ENCODE measurements at regions not wholly inside any gene's neighbourhood (a gene's known extent, or its start where the extent isn't known, plus 50 kb on each side); places are given as distances from the start of the nearest gene placed in this dataset.

DNA sequence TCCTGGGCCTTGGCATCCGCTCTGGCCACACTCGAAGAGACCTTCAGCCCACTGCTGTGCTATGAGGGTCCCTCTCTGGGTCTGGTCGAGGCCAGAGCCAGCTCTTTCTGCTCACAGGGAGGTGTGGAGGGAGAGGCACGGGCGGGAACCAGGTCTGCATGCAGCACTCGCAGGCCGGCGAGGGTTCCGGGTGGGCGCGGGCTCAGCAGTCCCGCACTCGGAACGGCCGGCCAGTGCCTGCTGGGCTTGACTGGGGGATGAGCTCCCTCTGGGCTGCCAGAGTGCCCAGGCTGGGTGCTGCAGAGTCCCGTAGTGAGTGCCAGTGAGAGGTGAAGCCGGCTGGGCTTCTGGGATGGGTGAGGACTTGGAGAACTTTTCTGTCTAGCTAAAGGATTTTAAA lies 882.7 kb downstream of the XPNPEP1 start:
- Histone ChIP-seq H3K4me1 (ENCODE audit: insufficient read depth, low read length, poor library complexity, severe bottlenecking) (no peaks in the 10 kb centered on the region), H3K4me2 (ENCODE audit: low read depth, low read length, poor library complexity, severe bottlenecking) (no peak overlapping the region), H3F3A (ENCODE audit: low read depth) (no peaks in the 10 kb centered on the region), H2AFZ (ENCODE audit: low read length) (no peak overlapping the region), H3K4me3 (ENCODE audit: low read length, poor library complexity, severe bottlenecking) (no peak overlapping the region), H3K9me2 (replicated peaks; ENCODE audit: low read depth, low read length) (no peaks in the 10 kb centered on the region), H3K27me3 (ENCODE audit: insufficient read depth, low read length, poor library complexity, severe bottlenecking) (no peaks in the 10 kb centered on the region), H3K79me2 (ENCODE audit: insufficient read depth, low read length) (no peaks in the 10 kb centered on the region), H3K9ac (ENCODE audit: low read depth, low read length, poor library complexity, severe bottlenecking) (no peak overlapping the region), H3K36me3 (ENCODE audit: insufficient read depth, low read length) (no peaks in the 10 kb centered on the region), H4K20me1 (ENCODE audit: insufficient read depth, low read length, poor library complexity, severe bottlenecking) (no peaks in the 10 kb centered on the region), H3K9me3 (ENCODE audit: insufficient read depth, low read depth, low read length) (no peaks in the 10 kb centered on the region)
- no peak for TF ChIP-seq EZH2phosphoT487 (IDR thresholded peaks at IDR 0.05; ENCODE audit: borderline replicate concordance)
- TF ChIP-seq CTCF (conservative IDR thresholded peaks at IDR 0.05; ENCODE audit: low read length), result no peak

- Histone ChIP-seq H3K36me3 (ENCODE audit: insufficient read depth, low read length) (no peaks in the 10 kb centered on the region), H2AFZ (ENCODE audit: low read length) (no peak overlapping the region), H4K20me1 (ENCODE audit: insufficient read depth, low read length, poor library complexity, severe bottlenecking) (no peaks in the 10 kb centered on the region), H3K9ac (ENCODE audit: low read depth, low read length, poor library complexity, severe bottlenecking) (no peak overlapping the region), H3K4me1 (ENCODE audit: insufficient read depth, low read length, poor library complexity, severe bottlenecking) (no peaks in the 10 kb centered on the region), H3F3A (ENCODE audit: low read depth) (no peaks in the 10 kb centered on the region), H3K79me2 (ENCODE audit: insufficient read depth, low read length) (no peaks in the 10 kb centered on the region), H3K27me3 (ENCODE audit: insufficient read depth, low read length, poor library complexity, severe bottlenecking) (no peaks in the 10 kb centered on the region), H3K4me3 (ENCODE audit: low read length, poor library complexity, severe bottlenecking) (no peak overlapping the region), H3K9me2 (replicated peaks; ENCODE audit: low read depth, low read length) (no peaks in the 10 kb centered on the region), H3K4me2 (ENCODE audit: low read depth, low read length, poor library complexity, severe bottlenecking) (no peak overlapping the region), H3K9me3 (ENCODE audit: insufficient read depth, low read depth, low read length) (no peaks in the 10 kb centered on the region)
- TF ChIP-seq CTCF (conservative IDR thresholded peaks at IDR 0.05; ENCODE audit: low read length) (no peak), EZH2phosphoT487 (IDR thresholded peaks at IDR 0.05; ENCODE audit: borderline replicate concordance) (no peak)
Measured at GRCh38 chr10:109037978-109038377, 885.3 kb downstream of the XPNPEP1 start.

DNA sequence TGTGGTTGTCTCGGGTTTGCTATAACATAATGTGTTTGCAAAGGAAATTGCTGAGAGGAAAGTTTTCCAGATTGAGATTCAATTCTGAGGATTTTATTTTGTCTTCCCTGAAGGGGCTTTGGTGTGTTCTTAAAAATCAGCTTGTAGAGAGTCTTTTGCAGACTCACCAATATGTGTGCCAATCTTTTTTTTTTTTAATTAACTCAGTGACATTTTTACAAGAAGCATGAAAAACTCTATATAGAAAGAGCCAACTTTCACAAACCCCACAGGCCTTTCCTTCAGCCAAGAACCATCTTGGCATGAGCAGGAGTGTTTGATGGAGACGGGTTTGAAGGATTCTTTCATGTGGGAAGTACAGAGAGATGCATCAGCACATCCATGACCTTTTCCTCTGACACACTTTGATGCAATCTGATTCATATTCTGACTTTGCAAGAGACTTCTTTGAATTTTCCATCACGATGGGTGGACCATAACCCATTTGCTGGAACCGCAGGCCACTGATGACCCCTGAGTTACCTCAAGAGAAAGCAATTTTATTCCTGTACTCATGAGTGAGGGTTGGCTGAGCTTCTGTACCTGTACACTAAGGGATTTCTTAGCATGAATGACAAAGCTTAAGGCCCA lies 892.6 kb downstream of the XPNPEP1 start:
- H3K4me2 ChIP-seq (ENCODE audit: low read depth, low read length, poor library complexity, severe bottlenecking), result no peak overlapping the region
- no peak overlapping the region for H3K4me3 ChIP-seq (ENCODE audit: low read length, poor library complexity, severe bottlenecking)
- no peaks in the 10 kb centered on the region for H3K79me2 ChIP-seq (ENCODE audit: insufficient read depth, low read length)
- no peaks in the 10 kb centered on the region for H3K9me3 ChIP-seq (ENCODE audit: insufficient read depth, low read depth, low read length)
- H3K9ac ChIP-seq (ENCODE audit: low read depth, low read length, poor library complexity, severe bottlenecking), result no peak overlapping the region
- no peaks in the 10 kb centered on the region for H3K9me2 ChIP-seq (replicated peaks; ENCODE audit: low read depth, low read length)
- TF ChIP-seq CTCF (conservative IDR thresholded peaks at IDR 0.05; ENCODE audit: low read length) (no peak), EZH2phosphoT487 (IDR thresholded peaks at IDR 0.05; ENCODE audit: borderline replicate concordance) (no peak)
- no peaks in the 10 kb centered on the region for H3F3A ChIP-seq (ENCODE audit: low read depth)
- no peaks in the 10 kb centered on the region for H3K36me3 ChIP-seq (ENCODE audit: insufficient read depth, low read length)
- H4K20me1 ChIP-seq (ENCODE audit: insufficient read depth, low read length, poor library complexity, severe bottlenecking), result no peaks in the 10 kb centered on the region
- no peaks in the 10 kb centered on the region for H3K4me1 ChIP-seq (ENCODE audit: insufficient read depth, low read length, poor library complexity, severe bottlenecking)
- H2AFZ ChIP-seq (ENCODE audit: low read length), result no peak overlapping the region
- no peaks in the 10 kb centered on the region for H3K27me3 ChIP-seq (ENCODE audit: insufficient read depth, low read length, poor library complexity, severe bottlenecking)

Data from Loucy (cell line).